HEK293T (cell line): ENCODE measurements at regions not wholly inside any gene's neighbourhood (a gene's known extent, or its start where the extent isn't known, plus 50 kb on each side); places are given as distances from the start of the nearest gene placed in this dataset.

Experiments used
- ARNT ChIP-seq: fragments of 450-650 bp; IDR thresholded peaks from 2 replicates; pipeline ENCODE4 v1.6.1; 2017; ENCODE audit warnings: mild to moderate bottlenecking
- FOXA1 ChIP-seq: fragments of 450-650 bp; IDR thresholded peaks from 2 replicates; pipeline ENCODE4 v1.6.1; 2016; ENCODE audit warnings: mild to moderate bottlenecking
- FOXM1 ChIP-seq: fragments of 450-650 bp; IDR thresholded peaks from 2 replicates; pipeline ENCODE4 v1.6.1; 2017; ENCODE audit warnings: mild to moderate bottlenecking, borderline replicate concordance
- TARDBP ChIP-seq: fragments of 450-650 bp; IDR thresholded peaks from 2 replicates; pipeline ENCODE4 v1.6.1; 2016

DNA sequence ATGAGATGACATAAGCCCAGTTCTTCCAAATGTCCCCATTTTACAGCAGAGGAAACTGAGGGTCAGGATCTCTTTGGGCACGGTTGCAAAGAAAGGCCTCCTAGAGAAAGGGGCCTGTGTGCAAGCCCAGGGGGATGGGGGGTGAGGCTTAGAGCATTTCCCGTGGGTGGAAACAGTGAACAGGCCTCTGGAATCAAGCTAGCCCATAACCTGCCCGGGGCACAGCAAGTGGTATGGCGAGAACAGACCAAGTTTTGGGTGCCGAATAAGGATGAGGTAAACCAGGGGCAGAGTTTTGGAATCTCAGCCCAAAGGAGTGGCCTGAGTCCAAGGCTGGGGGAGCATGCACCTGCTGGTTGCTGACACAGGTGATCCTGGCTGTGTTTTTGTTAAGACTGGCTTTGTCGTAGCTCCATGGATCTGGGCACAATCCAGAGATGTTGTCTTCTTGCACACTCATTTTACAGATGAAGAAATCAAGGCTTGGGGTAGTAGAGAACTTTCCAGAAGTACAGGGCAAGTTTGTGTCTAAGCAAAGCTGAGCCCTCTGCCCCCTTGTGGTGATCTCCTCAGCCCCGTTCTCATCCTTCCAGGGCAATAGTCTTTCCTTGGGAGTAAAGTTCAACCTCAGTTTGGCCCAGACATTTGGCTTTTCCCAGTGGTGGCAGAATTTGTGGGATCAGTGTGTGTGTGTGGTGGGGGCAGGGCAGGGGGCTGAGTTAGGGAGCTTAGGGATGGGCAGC, 53.5 kb upstream of the MYEOV start:
- TF ChIP-seq ARNT (no peak), FOXM1 (no peak), FOXA1 (no peak), TARDBP (no peak)
